Ecto neural progenitor cell (in vitro differentiated cells): ENCODE measurements at regions not wholly inside any gene's neighbourhood (a gene's known extent, or its start where the extent isn't known, plus 50 kb on each side); places are given as distances from the start of the nearest gene placed in this dataset.
"Not testable (repeated sequence)": the region's sequence is repeated elsewhere in the genome, so short reads cannot be mapped to it uniquely, and the experiment has no call there.

Experiments used
- DNase-seq: peaks from one replicate; pipeline ENCODE4 v3.0.0-alpha.2; 2018; ENCODE audit warnings: low spot score

DNA sequence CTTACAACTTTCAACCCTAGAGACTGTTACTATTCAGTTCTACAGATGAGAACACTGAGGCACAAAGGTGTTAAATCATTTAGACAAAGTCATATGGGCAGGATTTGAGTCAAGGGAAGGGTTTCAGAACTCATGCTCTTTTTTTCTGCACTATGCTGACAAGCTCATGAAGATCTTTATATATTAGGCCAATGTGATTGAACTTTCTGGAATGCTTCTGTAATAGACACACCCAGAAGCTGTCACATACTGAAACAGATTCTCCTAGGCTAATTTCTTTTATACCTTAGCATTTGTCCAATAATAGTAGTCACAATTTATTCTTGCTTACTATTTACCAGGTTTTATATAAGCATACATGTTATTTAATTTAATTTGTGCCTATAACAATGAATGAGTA is 164.0 kb downstream of the ALG10B start:
- DNase-seq, result no peak

DNA sequence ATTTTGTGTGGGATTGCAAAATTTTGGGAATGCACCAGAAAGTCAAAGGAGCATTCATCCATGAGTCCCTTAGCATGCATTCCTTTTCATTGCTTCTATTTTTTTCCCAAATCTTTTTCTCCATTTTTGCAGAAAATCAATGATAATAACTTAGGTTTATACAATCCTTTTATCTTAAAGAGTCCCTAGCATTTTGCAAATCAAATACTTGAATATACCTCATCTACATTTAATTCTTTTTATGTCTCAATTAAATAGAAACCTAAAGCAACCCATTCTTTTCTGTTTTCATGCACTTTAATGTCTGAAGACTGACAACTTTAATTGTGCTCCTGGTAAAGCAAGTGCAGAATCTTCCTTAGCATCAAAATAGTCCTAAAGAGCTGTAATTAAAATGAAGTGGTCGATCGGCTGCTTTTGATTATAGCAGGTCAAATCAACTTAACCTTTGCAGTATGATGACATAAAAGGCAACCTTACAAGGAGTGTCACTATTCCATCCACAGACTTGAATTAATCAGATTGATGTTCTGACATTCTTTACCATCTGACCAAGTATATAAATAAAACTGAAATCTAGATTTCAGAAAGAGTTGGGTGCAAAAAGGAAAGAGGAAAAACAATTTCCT is 168.4 kb downstream of the ALG10B start:
- DNase-seq, result no peak

DNA sequence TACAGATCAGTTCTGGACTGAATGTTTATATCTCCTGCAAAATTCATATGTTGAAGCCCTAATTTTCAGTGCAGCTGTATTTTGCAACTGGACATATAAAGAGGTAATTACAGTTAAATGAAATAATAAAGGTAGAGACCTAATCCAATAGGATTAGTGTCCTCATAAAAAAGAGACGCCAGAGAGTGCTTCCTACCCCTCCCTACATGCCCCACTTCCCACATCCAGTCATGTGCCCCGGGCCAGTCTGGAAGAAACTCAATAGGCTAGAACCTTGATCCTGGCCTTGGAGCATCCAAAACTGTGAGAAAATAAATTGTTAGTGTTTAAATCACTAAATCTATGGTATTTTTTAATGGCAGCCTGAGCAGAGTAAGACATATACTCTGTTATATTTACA is 172.3 kb downstream of the ALG10B start:
- no peak for DNase-seq

DNA sequence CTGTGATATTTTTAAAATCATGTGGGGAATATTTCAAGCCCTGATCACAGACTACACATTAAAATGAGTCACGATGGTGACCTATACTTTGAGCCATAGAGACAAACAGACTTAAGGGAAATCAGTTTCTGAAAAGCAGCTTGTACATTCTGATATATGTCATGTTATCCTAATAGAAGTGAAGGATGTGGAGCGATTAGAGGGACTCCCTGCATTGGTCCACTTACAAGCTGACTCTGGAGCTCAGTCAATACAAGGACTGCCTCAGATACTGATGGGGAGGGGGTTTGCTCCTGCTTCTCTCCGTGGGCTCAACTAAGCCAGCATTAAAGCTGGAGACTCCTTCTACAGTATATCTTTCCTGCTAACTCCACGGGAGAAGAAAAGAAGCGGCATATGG is 173.5 kb downstream of the ALG10B start:
- no peak for DNase-seq

DNA sequence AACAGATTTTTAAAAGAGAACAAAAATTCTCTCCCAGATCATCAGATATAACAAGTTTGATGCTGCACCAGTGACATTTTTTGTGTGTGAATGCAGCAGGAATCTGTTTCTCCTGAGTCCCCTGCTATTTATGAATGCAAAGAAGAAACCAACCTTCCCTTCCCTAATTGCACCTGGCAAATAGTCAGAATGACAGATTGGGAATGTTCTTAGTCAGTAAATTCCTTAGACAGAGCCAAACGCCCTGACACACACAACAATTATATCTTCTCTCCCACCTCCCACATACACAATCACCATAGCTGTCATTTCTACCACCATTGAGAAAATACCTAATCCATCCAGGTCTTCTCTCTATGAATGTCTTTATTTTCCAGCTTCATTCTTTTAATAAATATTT is 174.4 kb downstream of the ALG10B start:
- DNase-seq, result no peak

DNA sequence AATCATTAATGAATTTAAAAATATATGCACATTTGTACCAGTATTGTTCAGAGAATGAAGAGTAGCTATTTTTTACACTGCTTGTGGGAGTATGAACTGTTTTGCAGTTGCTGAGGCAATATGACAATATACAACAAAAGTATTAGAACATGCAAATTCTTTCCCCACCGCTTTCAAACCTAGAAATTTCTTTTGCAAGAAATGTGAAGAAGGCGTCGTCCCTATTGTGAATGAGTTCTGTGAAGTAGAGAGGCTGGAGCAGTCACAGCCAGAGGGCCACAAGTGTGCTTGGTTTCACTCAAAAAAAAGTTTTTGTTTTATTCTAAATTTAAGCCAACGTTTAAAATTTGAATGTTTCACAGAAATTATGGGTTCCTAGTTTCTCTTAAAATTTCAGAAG is 184.9 kb downstream of the ALG10B start:
- no peak for DNase-seq

DNA sequence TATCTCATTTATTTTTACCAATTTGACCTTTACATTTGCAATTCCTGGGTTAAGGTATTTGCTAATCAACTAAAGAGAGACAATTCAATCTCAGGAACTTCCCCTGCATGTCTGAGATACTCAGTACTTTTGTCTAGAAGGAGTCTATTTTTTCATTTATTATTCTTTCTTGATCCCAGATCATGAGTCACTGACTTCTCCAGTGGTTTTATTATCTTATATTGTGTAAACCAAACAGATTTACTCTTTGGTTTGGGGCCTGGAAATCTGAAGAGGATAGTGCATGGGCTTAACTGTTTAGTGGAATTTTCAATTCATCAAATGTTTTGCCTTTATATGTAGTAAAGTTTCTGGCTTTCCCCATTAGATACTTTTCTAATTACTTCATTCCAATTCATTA is 185.4 kb downstream of the ALG10B start:
- no peak for DNase-seq

DNA sequence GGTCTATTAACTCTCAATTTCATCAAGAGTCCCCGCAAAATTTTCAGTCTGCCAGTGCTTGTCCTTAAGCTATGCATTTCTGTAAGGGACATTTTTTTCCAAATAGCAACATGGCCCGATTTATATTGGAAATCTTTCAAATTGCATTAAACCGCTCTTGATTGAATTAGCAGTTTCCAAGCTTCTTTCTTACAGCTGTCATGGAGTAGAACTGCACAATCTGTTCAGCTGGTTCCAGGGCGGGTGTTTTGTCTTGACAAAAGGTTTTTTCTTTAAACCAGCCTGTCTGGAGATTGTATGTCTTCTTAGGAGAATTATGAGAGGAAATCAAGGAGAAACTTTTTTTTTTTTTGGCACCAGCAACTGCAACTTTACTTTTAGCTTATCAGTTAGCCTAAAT is 185.8 kb downstream of the ALG10B start:
- no peak for DNase-seq

DNA sequence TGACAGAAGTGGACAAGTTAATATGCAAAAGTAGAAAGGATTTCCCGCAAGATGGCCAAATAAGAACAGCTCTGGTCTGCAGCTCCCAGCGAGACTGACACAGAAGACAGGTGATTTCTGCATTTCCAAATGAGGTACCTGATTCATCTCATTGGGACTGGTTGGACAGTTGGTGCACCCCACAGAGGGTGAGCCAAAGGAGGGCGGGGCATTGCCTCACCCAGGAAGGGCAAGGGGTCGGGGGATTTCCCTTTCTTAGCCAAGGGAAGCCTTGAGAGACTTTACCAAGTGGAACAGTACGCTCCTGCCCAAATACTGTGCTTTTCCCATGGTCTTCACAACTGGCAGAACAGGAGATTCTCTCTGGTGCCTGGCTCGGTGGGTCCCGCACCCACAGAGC is 191.3 kb downstream of the ALG10B start:
- no peak for DNase-seq

DNA sequence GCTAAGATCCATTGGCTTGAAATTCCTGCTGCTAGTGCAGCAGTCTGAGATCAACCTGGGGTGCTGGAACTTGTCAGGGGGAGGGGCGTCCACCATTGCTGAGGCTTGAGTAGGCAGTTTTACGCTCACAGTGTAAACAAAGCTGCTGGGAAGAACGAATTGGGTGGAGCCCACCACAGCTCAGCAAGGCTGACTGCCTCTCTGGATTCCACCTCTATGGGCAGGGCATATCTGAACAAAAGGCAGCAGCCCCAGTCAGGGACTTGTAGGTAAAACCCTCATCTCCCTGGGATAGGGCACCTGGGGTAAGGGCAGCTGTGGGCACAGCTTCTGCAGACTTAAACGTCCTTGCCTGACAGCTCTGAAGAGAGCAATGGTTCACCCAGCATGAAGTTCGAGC is 191.7 kb downstream of the ALG10B start:
- DNase-seq, result peak; percentile 44

DNA sequence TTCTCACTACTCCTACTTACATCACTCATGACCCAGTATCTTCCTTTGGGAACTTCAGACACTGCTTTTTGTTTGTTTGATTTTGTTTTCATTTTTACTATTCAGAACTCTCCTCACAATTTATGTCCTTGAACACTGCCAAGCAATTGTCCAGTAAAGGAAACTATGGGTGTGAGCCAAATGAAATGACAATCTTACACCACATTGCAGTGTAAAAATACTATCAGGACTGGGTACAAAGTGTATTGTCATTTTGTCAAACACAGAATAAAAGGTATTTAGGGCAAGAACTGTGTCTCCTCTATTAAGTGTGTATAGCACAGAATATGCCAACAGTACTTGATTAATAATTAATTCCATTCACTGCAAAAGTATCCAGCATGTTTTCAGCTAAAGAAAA is 199.3 kb downstream of the ALG10B start:
- DNase-seq, result no peak

DNA sequence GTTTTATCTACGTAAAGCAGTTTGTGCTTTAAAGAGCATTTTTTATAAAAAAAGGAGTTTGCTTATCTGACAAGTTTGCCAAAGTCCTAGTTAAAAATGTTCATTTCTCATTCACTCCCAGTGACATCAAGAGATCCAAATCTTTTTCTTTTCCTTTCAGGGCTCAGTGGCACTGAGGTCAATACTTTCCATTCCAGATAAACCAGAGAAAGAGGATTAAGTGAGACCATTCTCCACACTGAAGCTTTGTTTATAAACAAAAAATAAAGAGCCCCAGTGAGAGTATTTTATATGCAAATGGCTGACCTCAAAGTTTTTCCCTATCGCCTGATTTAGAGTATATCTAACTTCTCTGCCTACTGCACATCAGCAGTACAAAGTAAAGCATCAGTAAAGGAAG is 199.8 kb downstream of the ALG10B start:
- no peak for DNase-seq

DNA sequence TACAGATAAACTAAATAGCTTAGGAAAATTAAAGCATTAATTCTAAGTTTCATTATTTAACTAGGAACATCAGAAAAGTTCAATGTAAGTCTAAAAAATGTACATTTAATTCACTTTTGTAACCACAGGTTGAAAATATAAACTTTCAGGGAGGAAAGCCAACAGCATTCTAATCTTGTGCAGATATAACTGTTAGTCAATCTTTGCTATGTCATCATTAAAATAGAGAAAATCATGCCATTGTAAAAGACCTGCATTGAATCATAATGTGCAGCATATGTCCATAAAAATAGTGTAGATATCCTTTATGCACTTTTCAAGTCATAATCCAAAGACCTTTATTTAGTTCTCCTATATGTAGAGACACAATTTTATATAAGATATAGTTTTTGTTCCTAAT is 207.3 kb downstream of the ALG10B start:
- no peak for DNase-seq

DNA sequence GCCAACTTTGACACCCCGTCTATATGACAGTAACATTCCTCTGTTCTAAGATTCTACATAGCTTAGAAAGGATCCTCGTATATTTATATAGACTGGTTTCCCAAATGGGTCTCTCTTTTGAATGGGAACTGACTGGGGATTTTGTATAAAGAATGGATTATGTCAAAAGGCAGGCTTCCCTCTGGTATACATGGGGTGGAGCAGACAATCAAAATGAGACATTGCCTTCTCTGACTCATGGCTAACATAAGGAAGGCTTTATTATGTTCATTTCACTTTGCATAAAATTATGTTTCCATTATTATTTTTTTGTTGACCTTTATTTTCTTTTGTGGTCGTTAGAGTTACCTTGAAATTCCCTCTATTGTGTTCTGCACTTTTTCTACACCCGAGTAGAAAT is 211.1 kb downstream of the ALG10B start:
- no peak for DNase-seq

DNA sequence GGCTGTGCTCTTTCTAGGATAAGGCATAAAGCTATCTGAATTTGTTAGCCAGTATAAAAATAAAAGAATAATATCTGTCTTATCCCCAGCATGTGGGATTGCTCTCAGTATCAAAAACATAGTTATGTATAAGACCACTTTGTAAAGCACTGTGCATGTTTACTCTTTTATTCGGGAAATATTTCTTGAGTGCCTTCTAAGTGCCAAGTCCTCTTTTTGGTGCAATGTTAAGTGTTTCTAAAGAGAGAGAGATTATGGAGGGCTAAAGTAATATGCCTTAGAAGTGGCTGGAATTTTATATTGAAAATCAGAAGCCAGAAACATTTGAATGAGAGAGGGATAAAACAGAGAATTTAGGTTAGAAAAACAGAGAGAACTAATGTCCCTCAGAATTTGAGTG is 212.0 kb downstream of the ALG10B start:
- no peak for DNase-seq

DNA sequence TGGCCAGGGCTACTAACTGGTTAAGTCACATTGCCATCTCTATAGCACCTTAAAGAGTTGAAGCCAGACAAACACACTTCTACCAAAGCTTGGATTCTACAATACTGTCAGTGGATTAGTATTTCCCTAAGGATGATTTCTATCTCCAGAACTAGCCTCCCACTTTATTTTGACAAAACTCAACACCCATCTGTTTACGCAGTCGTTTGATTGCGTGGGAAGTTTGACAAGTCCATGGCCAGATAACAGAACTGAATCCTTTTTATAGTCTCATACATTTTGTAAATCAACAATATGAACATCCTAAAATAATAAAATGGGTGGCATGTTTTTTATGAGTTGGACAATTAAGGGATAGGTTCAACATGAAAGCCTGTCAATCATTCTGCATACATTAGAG is 212.7 kb downstream of the ALG10B start:
- DNase-seq, result not testable (repeated sequence)

DNA sequence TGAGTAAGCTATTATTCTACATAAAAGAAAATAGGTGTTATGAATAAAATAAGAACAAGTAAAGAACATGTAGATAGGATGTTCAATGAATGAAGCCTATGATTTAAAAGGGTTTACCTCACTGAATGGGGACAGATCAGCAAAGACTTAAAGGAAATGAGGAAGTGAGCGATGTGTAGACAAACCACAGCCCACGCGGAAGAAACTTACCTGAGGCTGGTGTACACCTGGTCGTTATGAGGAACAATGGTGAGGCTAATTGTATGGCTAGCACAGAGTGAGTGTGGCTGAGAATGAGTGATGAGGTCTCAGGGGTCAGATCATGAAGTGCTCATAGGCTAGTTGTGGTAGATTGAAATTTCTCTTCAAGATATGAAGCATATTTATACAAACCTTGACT is 221.7 kb downstream of the ALG10B start:
- DNase-seq, result no peak

DNA sequence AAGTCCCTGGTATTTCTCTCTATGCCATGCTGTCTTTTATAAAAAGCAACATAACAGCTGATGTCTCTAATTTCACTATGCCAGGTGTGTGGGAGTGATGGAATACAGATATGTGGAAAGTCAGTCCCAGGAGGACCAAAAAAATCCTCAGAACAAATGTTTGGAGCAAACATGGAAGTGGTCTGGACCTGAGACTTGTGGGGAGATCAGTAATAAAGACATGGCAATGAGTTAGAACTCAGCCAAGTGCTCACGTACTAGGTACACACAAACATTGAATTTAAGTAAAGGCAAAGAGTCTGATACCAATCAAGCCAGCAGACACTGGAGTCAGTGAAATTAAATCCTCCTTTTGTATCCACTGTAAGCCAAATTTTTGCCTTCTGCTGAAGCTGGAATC is 223.6 kb downstream of the ALG10B start:
- no peak for DNase-seq

DNA sequence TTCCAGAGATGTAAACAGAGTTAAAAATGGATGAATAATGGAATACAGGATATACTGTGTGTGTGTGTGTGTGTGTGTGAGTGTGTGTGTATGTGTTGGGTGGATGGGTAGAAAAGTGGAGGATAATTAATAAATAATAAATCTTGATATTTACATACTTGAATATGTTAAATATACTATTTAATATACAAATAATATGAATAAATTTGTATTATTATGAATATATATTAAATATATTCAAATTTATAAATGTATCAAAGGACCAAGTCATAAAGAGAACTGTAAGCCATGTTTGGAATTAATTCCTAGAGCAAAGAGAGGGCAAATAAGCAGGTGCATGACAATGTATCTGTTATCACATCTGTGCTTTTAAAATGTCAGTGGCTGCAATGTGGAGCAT is 225.3 kb downstream of the ALG10B start:
- no peak for DNase-seq

DNA sequence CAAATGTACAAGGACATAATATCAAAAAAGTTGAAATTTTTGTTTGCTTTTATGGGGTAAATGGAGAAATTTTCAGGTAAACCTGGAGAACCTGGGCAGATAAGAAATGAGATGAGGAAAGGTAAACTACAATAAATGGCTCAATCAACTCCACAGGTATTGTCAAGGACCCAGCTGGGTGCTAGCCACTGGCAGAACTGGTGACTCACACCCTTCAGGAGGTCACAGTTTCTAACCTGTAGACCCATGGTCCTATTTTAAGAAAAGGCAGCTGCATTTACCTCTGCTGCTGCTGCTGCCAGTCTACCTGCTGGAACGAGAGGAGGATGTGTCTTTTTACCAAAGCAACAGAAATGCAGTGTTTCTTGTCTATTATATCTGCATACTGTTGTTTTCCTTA is 226.6 kb downstream of the ALG10B start:
- no peak for DNase-seq

DNA sequence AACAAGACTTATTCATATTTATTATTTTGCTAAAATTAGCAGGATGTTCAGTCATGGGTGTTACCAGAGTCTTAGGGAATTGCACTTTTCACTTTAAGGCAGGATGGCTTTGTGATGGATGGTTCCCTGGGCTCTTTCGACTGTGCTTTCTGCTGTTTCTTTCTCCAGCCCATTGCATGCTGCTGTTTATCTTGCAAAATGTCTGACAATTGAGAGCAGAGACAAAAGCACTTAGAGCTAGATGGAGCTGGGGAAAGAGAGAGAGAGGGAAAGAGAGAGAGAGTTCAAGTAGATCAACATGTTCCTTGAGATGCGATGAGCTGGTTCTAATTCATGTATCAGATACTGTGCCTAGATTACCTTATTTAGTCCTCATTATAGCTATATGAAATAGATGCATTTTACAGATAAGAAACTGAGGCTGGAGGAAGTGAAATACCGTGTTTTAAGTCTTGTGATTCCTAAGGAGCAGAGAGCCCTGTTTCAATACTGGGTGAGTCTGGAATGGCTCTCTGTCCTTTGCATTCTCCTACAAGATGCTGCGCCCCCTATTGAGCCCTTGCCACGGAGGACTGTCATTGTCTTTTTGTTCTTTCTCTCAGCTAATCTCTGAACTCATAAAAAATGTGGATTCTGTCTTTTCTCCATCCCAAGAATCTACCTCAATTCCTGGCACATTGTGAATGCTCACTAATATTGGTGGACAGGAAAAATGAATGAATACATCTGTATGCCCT is 227.9 kb downstream of the ALG10B start:
- DNase-seq, result no peak

DNA sequence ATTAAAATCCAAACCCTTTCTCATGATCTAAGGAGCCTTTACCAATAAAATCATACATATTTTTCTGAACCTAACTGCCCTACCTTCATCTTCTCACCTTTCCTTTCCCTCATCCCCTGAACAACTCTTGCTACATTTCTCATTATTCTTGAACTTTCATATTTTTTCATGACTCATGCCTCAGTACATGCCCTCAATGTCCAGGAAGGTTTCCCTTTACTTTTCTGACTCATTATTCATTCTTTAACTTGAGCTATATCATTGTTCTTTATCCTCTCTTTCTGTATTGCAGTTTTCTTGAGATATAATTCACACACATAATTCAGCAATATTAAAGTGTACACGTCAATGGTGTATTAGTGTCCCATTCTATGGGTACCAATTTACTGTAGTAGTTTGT is 231.0 kb downstream of the ALG10B start:
- DNase-seq, result no peak

DNA sequence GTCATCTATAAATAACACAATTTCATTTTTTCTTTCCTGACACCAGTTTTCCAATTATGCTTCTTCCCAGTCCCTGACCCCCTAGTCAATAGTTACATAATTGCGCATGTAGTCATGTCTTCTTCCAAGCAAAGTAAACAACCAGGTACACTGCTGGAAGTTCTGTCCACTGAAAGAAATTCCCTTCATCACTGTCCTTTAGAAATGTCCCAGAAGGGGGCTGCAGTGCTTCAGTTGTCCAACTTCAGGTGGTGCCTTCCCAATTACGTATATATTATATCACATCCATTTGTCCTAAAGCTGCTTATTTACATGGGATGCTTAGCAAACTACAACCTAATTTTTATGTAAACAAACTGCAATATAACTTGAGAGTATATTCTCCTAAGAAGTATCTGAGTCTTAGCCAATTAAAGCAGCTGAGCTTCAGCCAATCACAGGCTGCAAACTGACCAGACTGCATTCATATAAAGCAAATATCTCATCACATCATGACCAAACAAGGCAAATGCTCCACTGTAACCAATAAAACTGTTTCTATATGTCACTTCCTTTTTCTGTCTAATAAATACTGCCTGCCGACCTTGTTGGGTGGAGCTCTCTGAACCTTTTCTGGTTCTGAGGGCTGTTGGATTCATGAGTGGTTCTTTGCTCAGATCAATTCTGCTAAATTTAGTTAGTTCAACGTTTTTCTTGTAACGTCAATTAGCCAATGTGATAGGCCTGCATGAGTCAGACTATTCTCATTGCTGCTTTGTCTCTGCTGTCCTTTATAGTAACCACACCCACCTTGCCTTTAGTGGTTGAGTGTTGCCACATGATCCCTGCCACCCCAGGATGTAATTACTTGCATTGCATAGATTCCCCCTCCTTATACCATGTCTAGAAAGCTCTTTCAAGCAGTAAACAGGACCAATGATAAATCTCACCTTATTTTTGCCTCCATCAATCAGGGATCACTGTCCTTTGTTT is 239.3 kb downstream of the ALG10B start:
- DNase-seq, result no peak
